Activated naive CD4-positive, alpha-beta T cell treated with anti-CD3 and anti-CD28 coated beads, Interleukin-2, amount 50 U/mL, for 72 hours (primary cell): ENCODE measurements at regions not wholly inside any gene's neighbourhood (a gene's known extent, or its start where the extent isn't known, plus 50 kb on each side); places are given as distances from the start of the nearest gene placed in this dataset.
"Not testable (repeated sequence)": the region's sequence is repeated elsewhere in the genome, so short reads cannot be mapped to it uniquely, and the experiment has no call there.

Source experiments
- ATAC-seq, 2 donors: fragments of 150-1000 bp; cut with Tn5 transposase; 2 replicates each; pipeline ENCODE4 v1.10.0; 2021; ENCODE audit warnings: mild to moderate bottlenecking in 2 of 2, moderate library complexity in 2 of 2
- DNase-seq, 2 donors: peaks; one replicate each; pipeline ENCODE4 v3.0.0; 2021 to 2022; ENCODE audit warnings: low spot score in 2 of 2
- H3K27ac Mint-ChIP-seq, 2 donors: one replicate each; pipeline ENCODE4 v1.8.0; 2022; ENCODE audit warnings: mild to moderate bottlenecking in 2 of 2, mixed read lengths in 2 of 2
- H3K36me3 Mint-ChIP-seq, 2 donors: one replicate each; pipeline ENCODE4 v1.8.0; 2022; ENCODE audit warnings: mixed read lengths in 2 of 2
- H3K9me3 Mint-ChIP-seq, 2 donors: one replicate each; pipeline ENCODE4 v1.8.0; 2022; ENCODE audit warnings: mixed read lengths in 2 of 2

GRCh38 chr2:19644763-19645162 is 257.0 kb downstream of the TTC32 start:
- no peak for ATAC-seq
- no peaks in the 10 kb centered on the region for H3K9me3 Mint-ChIP-seq
- no peak for DNase-seq
- no peaks in the 10 kb centered on the region for H3K36me3 Mint-ChIP-seq
- H3K27ac Mint-ChIP-seq: no peak overlapping the region

- no peak for DNase-seq
- H3K36me3 Mint-ChIP-seq: no peaks in the 10 kb centered on the region
- ATAC-seq: no peak
- no peaks in the 10 kb centered on the region for H3K9me3 Mint-ChIP-seq
- no peak overlapping the region for H3K27ac Mint-ChIP-seq
Observed at GRCh38 chr2:19643117-19643518, 258.7 kb downstream of the TTC32 start.

DNA sequence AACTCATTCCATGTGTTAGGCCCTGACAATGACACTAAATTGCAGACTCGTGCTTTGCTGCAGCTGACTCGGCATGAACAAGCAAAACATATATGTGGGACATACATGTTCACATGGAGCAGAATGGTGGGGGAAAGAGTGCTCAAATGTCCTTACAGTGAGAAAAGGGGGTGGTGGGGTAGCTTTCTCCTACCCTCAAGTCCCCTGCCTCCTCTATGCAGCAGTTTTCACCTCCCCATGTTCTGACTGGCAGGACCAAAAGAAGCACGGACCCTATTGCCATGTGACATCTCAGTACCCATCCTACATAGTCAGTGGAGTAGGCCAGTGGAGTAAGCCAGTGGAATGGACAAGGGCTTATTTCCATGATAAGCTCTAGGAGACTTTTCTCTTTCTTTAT is 259.3 kb downstream of the TTC32 start:
- Mint-ChIP-seq H3K36me3 (no peaks in the 10 kb centered on the region), H3K27ac (peak overlapping the region in 1 of 2 donors; percentile 81), H3K9me3 (no peaks in the 10 kb centered on the region)
- no peak for DNase-seq
- no peak for ATAC-seq

GRCh38 chr2:19635951-19636510 is 265.8 kb downstream of the TTC32 start:
- DNase-seq (no peak), ATAC-seq (no peak)
- Mint-ChIP-seq H3K27ac (no peak overlapping the region), H3K9me3 (no peaks in the 10 kb centered on the region), H3K36me3 (no peaks in the 10 kb centered on the region)

DNA sequence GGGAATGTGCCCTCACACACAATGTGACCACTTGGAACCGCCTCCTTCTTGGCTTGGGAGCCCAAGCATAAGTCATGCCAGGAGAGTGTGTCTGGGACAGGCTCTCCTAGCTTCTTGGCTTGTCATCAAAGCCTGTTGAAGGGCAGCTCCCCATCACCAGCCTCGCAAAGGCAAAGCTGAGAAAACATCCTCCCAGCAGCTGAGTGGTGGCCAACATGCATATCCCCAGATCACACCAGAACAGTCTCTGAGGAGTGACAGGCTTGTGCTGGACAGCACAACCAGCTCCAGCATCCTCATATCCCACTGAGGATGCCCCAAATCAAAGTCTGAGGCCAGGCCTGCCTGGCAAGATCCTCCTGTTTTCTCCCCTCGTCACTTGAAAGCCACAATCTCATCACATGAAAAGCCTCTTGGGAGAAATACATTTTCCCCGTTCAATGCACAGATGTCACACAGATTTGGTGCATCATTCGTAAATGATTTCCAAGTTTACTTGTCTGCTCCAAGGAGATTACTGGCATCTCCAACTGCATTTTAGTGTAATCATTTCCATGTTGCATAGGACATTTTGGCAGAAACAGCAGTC is 269.3 kb downstream of the TTC32 start:
- Mint-ChIP-seq H3K27ac (no peak overlapping the region), H3K9me3 (peaks cover 3 to 5% of the 10 kb centered on the region in 2 donors), H3K36me3 (no peaks in the 10 kb centered on the region)
- DNase-seq (no peak), ATAC-seq (no peak)

DNA sequence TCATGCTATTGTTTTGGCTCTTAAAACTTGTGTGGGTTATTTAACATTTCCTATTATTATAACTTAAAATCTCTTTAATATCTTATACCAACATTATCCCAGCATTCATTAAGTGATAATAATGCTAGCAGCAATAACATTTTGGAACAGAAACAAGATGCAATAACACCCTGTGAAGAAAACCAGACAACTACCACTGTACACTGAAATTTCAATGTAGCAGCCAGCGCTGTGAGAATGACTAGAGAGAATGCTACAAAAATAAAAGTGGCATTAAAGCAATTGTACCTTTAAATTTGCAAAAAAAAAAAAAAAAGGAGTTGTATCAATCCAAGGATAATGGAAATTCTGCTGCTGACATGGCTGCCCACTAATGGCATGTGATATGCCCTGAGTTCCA is 269.9 kb downstream of the TTC32 start:
- Mint-ChIP-seq H3K36me3 (no peaks in the 10 kb centered on the region), H3K9me3 (peaks cover 8 to 9% of the 10 kb centered on the region in 2 donors), H3K27ac (no peak overlapping the region)
- ATAC-seq (no peak), DNase-seq (no peak)

DNA sequence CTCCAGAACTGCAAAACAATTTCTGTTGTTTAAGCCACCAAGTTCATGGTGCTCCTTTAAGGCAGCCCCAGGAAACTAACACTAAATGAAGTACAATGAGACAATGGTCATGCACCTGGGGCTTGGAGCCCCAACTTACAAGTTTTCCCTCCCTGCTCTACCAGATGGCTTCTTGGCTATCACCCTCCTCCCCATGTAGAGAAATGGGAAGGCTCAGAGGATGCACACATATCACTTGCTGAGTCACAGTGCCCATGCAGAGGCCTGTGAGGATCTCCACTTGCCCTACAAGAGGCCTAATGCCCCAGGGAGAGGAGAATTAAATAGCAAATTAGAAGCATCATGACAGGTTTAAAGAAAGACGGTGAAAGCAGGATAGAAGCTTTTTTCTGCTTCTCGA is 270.9 kb downstream of the TTC32 start:
- ATAC-seq: no peak

DNA sequence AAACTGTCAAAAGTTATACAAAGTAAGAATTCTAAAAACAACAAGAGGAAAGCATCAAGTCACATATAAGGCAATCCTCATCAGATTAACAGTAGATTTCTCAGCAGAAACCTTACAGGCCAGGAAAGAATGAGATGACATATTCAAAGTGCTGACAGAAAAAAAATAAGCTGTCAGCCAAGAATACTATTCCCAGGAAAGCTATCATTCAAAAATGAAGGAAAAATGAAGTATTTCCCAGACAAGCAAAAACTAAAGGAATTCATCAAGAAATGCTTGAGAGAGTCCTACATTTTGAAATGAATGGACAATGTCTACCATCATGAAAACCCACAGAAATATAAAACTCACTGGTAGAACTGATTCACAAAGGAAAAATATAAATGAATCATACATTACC is 268.9 kb upstream of the OSR1 start:
- Mint-ChIP-seq H3K9me3 (peaks cover 10 to 17% of the 10 kb centered on the region in 2 donors), H3K27ac (no peak overlapping the region), H3K36me3 (no peaks in the 10 kb centered on the region)
- DNase-seq (no peak), ATAC-seq (no peak)

More for the DNA sequence above, 270.9 kb downstream of the TTC32 start:
- Mint-ChIP-seq H3K27ac (no peak overlapping the region), H3K36me3 (no peaks in the 10 kb centered on the region), H3K9me3 (peaks cover 10 to 17% of the 10 kb centered on the region in 2 donors)
- no peak for DNase-seq

- no peak overlapping the region for H3K27ac Mint-ChIP-seq
- DNase-seq (no peak), ATAC-seq (no peak)
- peaks cover 0 to 10% of the 10 kb centered on the region in 2 donors for H3K36me3 Mint-ChIP-seq
- H3K9me3 Mint-ChIP-seq: peaks cover 15 to 23% of the 10 kb centered on the region in 2 donors
Observed at GRCh38 chr2:19623488-19623887, 265.1 kb upstream of the OSR1 start.

GRCh38 chr2:19617257-19617848 is 258.9 kb upstream of the OSR1 start:
- no peak for ATAC-seq
- H3K36me3 Mint-ChIP-seq: peaks cover 23 to 29% of the 10 kb centered on the region in 2 donors
- no peak for DNase-seq
- no peak overlapping the region for H3K27ac Mint-ChIP-seq
- peaks cover 30 to 43% of the 10 kb centered on the region in 2 donors for H3K9me3 Mint-ChIP-seq

DNA sequence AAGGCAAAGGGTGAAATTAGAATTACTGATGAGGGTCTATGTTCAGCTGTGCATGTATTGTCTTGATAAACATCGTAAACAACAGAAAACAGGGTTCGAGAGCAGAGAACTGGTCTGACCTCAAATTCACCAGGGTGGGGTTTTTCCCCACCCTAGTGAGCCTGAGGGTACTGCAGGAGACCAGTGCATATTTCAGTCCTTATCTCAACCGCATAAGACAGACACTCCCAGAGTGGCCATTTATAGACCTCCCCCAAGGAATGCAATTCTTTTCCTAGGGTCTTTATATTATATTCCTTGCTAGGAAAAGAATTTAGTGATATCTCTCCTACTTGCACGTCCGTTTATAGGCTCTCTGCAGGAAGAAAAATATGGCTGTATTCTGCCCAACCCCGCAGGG is 257.0 kb upstream of the OSR1 start:
- Mint-ChIP-seq H3K36me3 (peaks cover 23 to 29% of the 10 kb centered on the region in 2 donors), H3K9me3 (peaks cover 30 to 43% of the 10 kb centered on the region in 2 donors)
- ATAC-seq, H3K27ac Mint-ChIP-seq, DNase-seq: not testable (repeated sequence)

GRCh38 chr2:19614066-19614465 is 255.6 kb upstream of the OSR1 start:
- no peak for DNase-seq
- Mint-ChIP-seq H3K36me3 (peaks cover 23% of the 10 kb centered on the region in 2 donors), H3K27ac (no peak overlapping the region), H3K9me3 (peaks cover 24 to 35% of the 10 kb centered on the region in 2 donors)
- peak in 1 of 2 donors; percentile 71 for ATAC-seq

GRCh38 chr2:19611491-19612332 is 253.3 kb upstream of the OSR1 start:
- peaks cover 6 to 14% of the 10 kb centered on the region in 2 donors for H3K36me3 Mint-ChIP-seq
- ATAC-seq: no peak
- H3K27ac Mint-ChIP-seq: no peak overlapping the region
- peaks cover 12 to 21% of the 10 kb centered on the region in 2 donors for H3K9me3 Mint-ChIP-seq
- DNase-seq: no peak

GRCh38 chr2:19609266-19609665 is 250.8 kb upstream of the OSR1 start:
- Mint-ChIP-seq H3K27ac (no peak overlapping the region), H3K9me3 (peaks cover 5 to 6% of the 10 kb centered on the region in 2 donors), H3K36me3 (peaks cover 0 to 5% of the 10 kb centered on the region in 2 donors)
- no peak for DNase-seq
- ATAC-seq: no peak

GRCh38 chr2:19607931-19608771 is 249.7 kb upstream of the OSR1 start:
- H3K36me3 Mint-ChIP-seq: no peaks in the 10 kb centered on the region
- no peak for ATAC-seq
- no peak for DNase-seq
- peaks cover 4 to 6% of the 10 kb centered on the region in 2 donors for H3K9me3 Mint-ChIP-seq
- H3K27ac Mint-ChIP-seq: no peak overlapping the region

GRCh38 chr2:19607400-19607799 is 249.0 kb upstream of the OSR1 start:
- H3K36me3 Mint-ChIP-seq: no peaks in the 10 kb centered on the region
- no peak for ATAC-seq
- peaks cover 6 to 7% of the 10 kb centered on the region in 2 donors for H3K9me3 Mint-ChIP-seq
- no peak for DNase-seq
- no peak overlapping the region for H3K27ac Mint-ChIP-seq
